DOHH2 (cell line): ENCODE measurements at regions not wholly inside any gene's neighbourhood (a gene's known extent, or its start where the extent isn't known, plus 50 kb on each side); places are given as distances from the start of the nearest gene placed in this dataset.

Experiments used
- EZH2phosphoT487 ChIP-seq: fragments of 200-600 bp; sonication (generic); IDR thresholded peaks from 2 replicates; pipeline ENCODE4 v1.6.1; 2017; ENCODE audit warnings: borderline replicate concordance, mild to moderate bottlenecking, antibody characterized with exemption, low read length, moderate library complexity, mixed read lengths
- TF ChIP-seq, protein P1 (sequence below): fragments of 200-600 bp; sonication (generic); IDR thresholded peaks from one replicate; pipeline ENCODE4 v1.5.1; 2014; ENCODE audit warnings: antibody characterized with exemption, mild to moderate bottlenecking, low read depth, low read length; ENCODE audit not compliant: poor library complexity, severe bottlenecking

DNA sequence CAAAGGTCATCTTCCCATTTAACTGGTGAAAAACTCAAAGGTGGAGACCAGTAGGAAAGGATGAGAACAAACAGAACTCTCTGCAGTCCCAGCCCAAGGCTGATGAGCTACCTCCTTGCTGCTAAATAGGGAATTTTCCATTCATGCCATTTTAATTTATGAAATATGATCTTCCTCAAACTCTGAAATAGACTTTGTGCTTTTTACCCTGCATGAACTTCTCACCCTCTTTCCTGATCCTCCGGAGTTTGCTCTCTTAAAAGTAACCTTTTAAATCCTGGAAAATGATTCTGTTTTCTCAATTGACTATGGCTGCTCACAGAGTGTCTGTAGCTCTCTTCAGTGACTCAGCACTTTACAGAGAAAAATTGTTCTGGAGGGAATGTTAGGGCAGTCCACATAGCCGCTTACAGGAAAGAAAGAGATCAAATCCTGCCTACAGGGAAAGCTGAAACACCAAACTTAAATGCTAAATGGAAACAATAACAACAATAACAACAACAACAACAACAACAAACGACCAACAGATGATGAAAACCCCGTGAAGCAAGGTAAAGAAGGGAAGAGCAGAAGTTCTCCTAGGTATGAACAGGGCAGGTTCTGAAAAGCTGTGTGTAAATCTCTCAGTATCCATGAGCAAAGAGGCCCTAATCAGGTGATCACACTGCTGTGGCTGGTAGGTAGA, 79.8 kb upstream of the SESTD1 start:
- no peak for TF ChIP-seq EZH2phosphoT487
- TF ChIP-seq, protein P1, sequence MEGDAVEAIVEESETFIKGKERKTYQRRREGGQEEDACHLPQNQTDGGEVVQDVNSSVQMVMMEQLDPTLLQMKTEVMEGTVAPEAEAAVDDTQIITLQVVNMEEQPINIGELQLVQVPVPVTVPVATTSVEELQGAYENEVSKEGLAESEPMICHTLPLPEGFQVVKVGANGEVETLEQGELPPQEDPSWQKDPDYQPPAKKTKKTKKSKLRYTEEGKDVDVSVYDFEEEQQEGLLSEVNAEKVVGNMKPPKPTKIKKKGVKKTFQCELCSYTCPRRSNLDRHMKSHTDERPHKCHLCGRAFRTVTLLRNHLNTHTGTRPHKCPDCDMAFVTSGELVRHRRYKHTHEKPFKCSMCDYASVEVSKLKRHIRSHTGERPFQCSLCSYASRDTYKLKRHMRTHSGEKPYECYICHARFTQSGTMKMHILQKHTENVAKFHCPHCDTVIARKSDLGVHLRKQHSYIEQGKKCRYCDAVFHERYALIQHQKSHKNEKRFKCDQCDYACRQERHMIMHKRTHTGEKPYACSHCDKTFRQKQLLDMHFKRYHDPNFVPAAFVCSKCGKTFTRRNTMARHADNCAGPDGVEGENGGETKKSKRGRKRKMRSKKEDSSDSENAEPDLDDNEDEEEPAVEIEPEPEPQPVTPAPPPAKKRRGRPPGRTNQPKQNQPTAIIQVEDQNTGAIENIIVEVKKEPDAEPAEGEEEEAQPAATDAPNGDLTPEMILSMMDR, result no peak
